Left lung (tissue), 4 donors: ENCODE measurements at regions not wholly inside any gene's neighbourhood (a gene's known extent, or its start where the extent isn't known, plus 50 kb on each side); places are given as distances from the start of the nearest gene placed in this dataset.

Source experiments
- ATAC-seq: fragments of 200-7000 bp; cut with Tn5 transposase; one replicate; pipeline ENCODE4 v1.9.1; 2020; ENCODE audit warnings: moderate library complexity
- DNase-seq, 4 donors: peaks; one replicate each; pipeline ENCODE4 v3.0.0-alpha.2; 2013 to 2020
- H3K27ac ChIP-seq, 2 donors: fragments of 200-600 bp; sonication (generic) in 1 of 2; one replicate each; pipeline versions ENCODE4 v1.5.0 to v1.8.0; 2020 to 2021
- H3K27me3 ChIP-seq, 2 donors: fragments of 200-600 bp; sonication (generic) in 1 of 2; one replicate each; pipeline versions ENCODE4 v1.5.0 to v1.8.0; 2020 to 2021
- H3K36me3 ChIP-seq, 2 donors: fragments of 200-600 bp; sonication (generic) in 1 of 2; one replicate each; pipeline versions ENCODE4 v1.5.0 to v1.8.0; 2020 to 2021
- H3K4me1 ChIP-seq, 2 donors: fragments of 200-600 bp; one replicate each; pipeline ENCODE4 v1.8.0; 2021
- H3K4me3 ChIP-seq, 2 donors: fragments of 200-600 bp; sonication (generic) in 1 of 2; one replicate each; pipeline versions ENCODE4 v1.5.0 to v1.8.0; 2020 to 2021; ENCODE audit warnings: mild to moderate bottlenecking in 1 of 2
- H3K9me3 ChIP-seq, 2 donors: fragments of 200-600 bp; sonication (generic) in 1 of 2; one replicate each; pipeline versions ENCODE4 v1.5.0 to v1.8.0; 2020 to 2021
- CTCF ChIP-seq, 2 donors: fragments of 200-600 bp; sonication (generic) in 1 of 2; IDR thresholded peaks; one replicate each; pipeline versions ENCODE4 v1.5.0 to v1.8.0; 2021; ENCODE audit warnings: antibody characterized with exemption in 2 of 2
- intact Hi-C, 2 donors: fragments of 100-400 bp; cut with DNase I; formaldehyde crosslinking; loops; one replicate each; pipeline versions ENCODE4 v1.11.2 to v1.14.2; 2022
- donor health status: DM: no; HTN: yes; CAD: no.
- donor health status: DM: no; HTN: no; CAD: no.

GRCh38 chr16:64542152-64542551 is 579.7 kb downstream of the CDH11 start:
- Histone ChIP-seq H3K27me3 (no peaks in the 10 kb centered on the region), H3K27ac (no peak overlapping the region), H3K4me3 (no peak overlapping the region), H3K4me1 (no peaks in the 10 kb centered on the region), H3K36me3 (no peaks in the 10 kb centered on the region), H3K9me3 (no peaks in the 10 kb centered on the region)
- TF ChIP-seq CTCF (IDR thresholded peaks at IDR 0.05): no peak
- DNase-seq: no peak
- no peak for ATAC-seq
- intact Hi-C loops: no loop called here

- Histone ChIP-seq H3K36me3 (no peaks in the 10 kb centered on the region), H3K4me1 (no peaks in the 10 kb centered on the region), H3K4me3 (no peak overlapping the region), H3K27me3 (no peaks in the 10 kb centered on the region), H3K27ac (no peak overlapping the region), H3K9me3 (no peaks in the 10 kb centered on the region)
- ATAC-seq (no peak), DNase-seq (no peak)
- no peak for TF ChIP-seq CTCF (IDR thresholded peaks at IDR 0.05)
- intact Hi-C loops: no loop called here
Observed at GRCh38 chr16:64541621-64542020, 580.2 kb downstream of the CDH11 start.

GRCh38 chr16:64540434-64540833 is 581.4 kb downstream of the CDH11 start:
- no peak overlapping the region for H3K4me3 ChIP-seq
- H3K27ac ChIP-seq: no peak overlapping the region
- no peak for TF ChIP-seq CTCF (IDR thresholded peaks at IDR 0.05)
- DNase-seq (no peak), ATAC-seq (no peak)
- H3K36me3 ChIP-seq: no peaks in the 10 kb centered on the region
- H3K4me1 ChIP-seq: no peaks in the 10 kb centered on the region
- no peaks in the 10 kb centered on the region for H3K27me3 ChIP-seq
- intact Hi-C loops: no loop called here
- no peaks in the 10 kb centered on the region for H3K9me3 ChIP-seq

GRCh38 chr16:64539811-64540371 is 582.0 kb downstream of the CDH11 start:
- H3K4me3 ChIP-seq: no peak overlapping the region
- no peak overlapping the region for H3K27ac ChIP-seq
- ATAC-seq (no peak), DNase-seq (no peak)
- intact Hi-C loops: no loop called here
- H3K27me3 ChIP-seq: no peaks in the 10 kb centered on the region
- TF ChIP-seq CTCF (IDR thresholded peaks at IDR 0.05): no peak
- no peaks in the 10 kb centered on the region for H3K36me3 ChIP-seq
- peaks cover 0 to 2% of the 10 kb centered on the region in 2 donors for H3K9me3 ChIP-seq
- H3K4me1 ChIP-seq: no peaks in the 10 kb centered on the region

- Histone ChIP-seq H3K27ac (no peak overlapping the region), H3K4me3 (no peak overlapping the region), H3K36me3 (no peaks in the 10 kb centered on the region), H3K27me3 (no peaks in the 10 kb centered on the region), H3K4me1 (no peaks in the 10 kb centered on the region), H3K9me3 (peaks cover 0 to 4% of the 10 kb centered on the region in 2 donors)
- intact Hi-C loops: no loop called here
- no peak for TF ChIP-seq CTCF (IDR thresholded peaks at IDR 0.05)
- DNase-seq: no peak
- no peak for ATAC-seq
Observed at GRCh38 chr16:64534180-64534780, 587.6 kb downstream of the CDH11 start.
